GM10266 (cell line): ENCODE measurements at regions not wholly inside any gene's neighbourhood (a gene's known extent, or its start where the extent isn't known, plus 50 kb on each side); places are given as distances from the start of the nearest gene placed in this dataset.

ENCODE experiments used
- DNase-seq: peaks from one replicate; pipeline ENCODE4 v3.0.0; 2012; ENCODE audit errors: extremely low spot score
- CTCF ChIP-seq: IDR thresholded peaks from 2 replicates; pipeline ENCODE4 v1.5.1; 2012; ENCODE audit warnings: mild to moderate bottlenecking, low read depth; ENCODE audit not compliant: control insufficient read depth, insufficient read depth; ENCODE audit errors: missing control alignments

- no peak for DNase-seq
- no peak for TF ChIP-seq CTCF
These were observed 522.5 kb upstream of the MCTP2 start for GRCh38 chr15:93708724-93709445.

- TF ChIP-seq CTCF: no peak
- no peak for DNase-seq
These were observed 523.6 kb upstream of the MCTP2 start for GRCh38 chr15:93707751-93708150.

- TF ChIP-seq CTCF: no peak
- DNase-seq: no peak
These were observed 524.7 kb upstream of the MCTP2 start for GRCh38 chr15:93706495-93707292.

GRCh38 chr15:93705753-93706455 is 525.5 kb upstream of the MCTP2 start:
- TF ChIP-seq CTCF: no peak

GRCh38 chr15:93703092-93703739 is 528.1 kb upstream of the MCTP2 start:
- no peak for DNase-seq
- TF ChIP-seq CTCF: no peak

More at GRCh38 chr15:93705753-93706455, 525.5 kb upstream of the MCTP2 start:
- no peak for DNase-seq

- TF ChIP-seq CTCF: no peak
- DNase-seq: no peak
These were observed 531.3 kb upstream of the MCTP2 start for GRCh38 chr15:93700051-93700450.

GRCh38 chr15:93694033-93694432 is 537.3 kb upstream of the MCTP2 start:
- no peak for DNase-seq
- no peak for TF ChIP-seq CTCF
